OCI-LY7 (cell line): ENCODE measurements at regions not wholly inside any gene's neighbourhood (a gene's known extent, or its start where the extent isn't known, plus 50 kb on each side); places are given as distances from the start of the nearest gene placed in this dataset.

Source experiments
- BruUV-seq: library from RNA; stranded (reverse); fragments of 400-500 nt; replicated peaks from 2 replicates; lab custom pipeline; 2021; lab: Mats Ljungman, UMichigan
- CTCF ChIA-PET: fragments of 300-600 bp; sonication (Branson Sonifier 250); formaldehyde crosslinking; loops from one replicate; lab custom pipeline; 2022; ENCODE audit warnings: antibody characterized with exemption; ENCODE audit not compliant: unreplicated experiment; lab: Charles Lee
- POLR2A ChIA-PET: fragments of 300-600 bp; sonication (Branson Sonifier 250); formaldehyde crosslinking; loops from one replicate; lab custom pipeline; 2022; ENCODE audit warnings: antibody characterized with exemption; lab: Charles Lee
- DNase-seq: peaks from one replicate; pipeline ENCODE4 v3.0.0-alpha.2; 2015; ENCODE audit warnings: low spot score
- H2AFZ ChIP-seq: fragments of 200-600 bp; sonication (generic), shearing (Covaris generic); 2 replicates; pipeline ENCODE4 v1.6.1; 2014; ENCODE audit warnings: mild to moderate bottlenecking, antibody characterized with exemption, low read length, moderate library complexity
- H3K27ac ChIP-seq: fragments of 200-600 bp; sonication (generic); 2 replicates; pipeline ENCODE4 v1.5.1; 2014; ENCODE audit warnings: mixed run types, low read depth, mild to moderate bottlenecking, moderate library complexity, low read length, inconsistent platforms; ENCODE audit not compliant: poor library complexity, severe bottlenecking
- H3K36me3 ChIP-seq: fragments of 200-600 bp; sonication (generic); 2 replicates; pipeline ENCODE4 v1.6.1; 2014; ENCODE audit warnings: mild to moderate bottlenecking, antibody characterized with exemption, low read length, moderate library complexity, mixed read lengths; ENCODE audit not compliant: insufficient read depth
- H3K4me1 ChIP-seq: fragments of 200-600 bp; sonication (generic); 2 replicates; pipeline ENCODE4 v1.5.1; 2014; ENCODE audit warnings: mild to moderate bottlenecking, low read length; ENCODE audit not compliant: insufficient read depth, poor library complexity, severe bottlenecking
- H3K4me2 ChIP-seq: fragments of 200-600 bp; sonication (generic); 2 replicates; pipeline ENCODE4 v1.6.1; 2014; ENCODE audit warnings: mild to moderate bottlenecking, low read length
- H3K4me3 ChIP-seq: fragments of 200-600 bp; sonication (generic); 2 replicates; pipeline ENCODE4 v1.5.1; 2014; ENCODE audit warnings: mild to moderate bottlenecking, low read depth, low read length; ENCODE audit not compliant: poor library complexity, severe bottlenecking
- H3K79me2 ChIP-seq: fragments of 200-600 bp; sonication (generic); 2 replicates; pipeline ENCODE4 v1.6.1; 2016; ENCODE audit warnings: low read depth, mild to moderate bottlenecking, low read length, moderate library complexity, mixed read lengths; ENCODE audit not compliant: insufficient read depth
- H3K9me2 ChIP-seq: fragments of 200-600 bp; sonication (generic); 2 replicates; pipeline ENCODE4 v1.6.1; 2016; ENCODE audit warnings: mild to moderate bottlenecking, low read length, mixed read lengths; ENCODE audit not compliant: insufficient read depth
- H3K9me3 ChIP-seq: fragments of 200-600 bp; sonication (generic); 2 replicates; pipeline ENCODE4 v1.6.1; 2014; ENCODE audit warnings: mild to moderate bottlenecking, mixed run types, low read length, mixed read lengths
- H4K20me1 ChIP-seq: fragments of 200-600 bp; sonication (generic); 2 replicates; pipeline ENCODE4 v1.6.1; 2014; ENCODE audit warnings: mild to moderate bottlenecking, antibody characterized with exemption, low read length, moderate library complexity, mixed read lengths; ENCODE audit not compliant: insufficient read depth
- EZH2phosphoT487 ChIP-seq: fragments of 200-600 bp; sonication (generic); IDR thresholded peaks from 2 replicates; pipeline ENCODE4 v1.6.1; 2018; ENCODE audit warnings: low read depth, borderline replicate concordance, mild to moderate bottlenecking, mixed run types, antibody characterized with exemption, low read length, moderate library complexity, mixed read lengths
- intact Hi-C: fragments of 100-400 bp; cut with micrococcal nuclease; formaldehyde crosslinking; loops from one replicate; pipeline ENCODE4 v1.10.0; 2022; ENCODE audit not compliant: unreplicated experiment
- TF ChIP-seq, protein P1 (sequence below): fragments of 200-600 bp; sonication (generic); conservative IDR thresholded peaks from 2 replicates; pipeline ENCODE4 v1.5.1; 2014; ENCODE audit warnings: mild to moderate bottlenecking, antibody characterized with exemption, low read length, moderate library complexity, mixed read lengths

DNA sequence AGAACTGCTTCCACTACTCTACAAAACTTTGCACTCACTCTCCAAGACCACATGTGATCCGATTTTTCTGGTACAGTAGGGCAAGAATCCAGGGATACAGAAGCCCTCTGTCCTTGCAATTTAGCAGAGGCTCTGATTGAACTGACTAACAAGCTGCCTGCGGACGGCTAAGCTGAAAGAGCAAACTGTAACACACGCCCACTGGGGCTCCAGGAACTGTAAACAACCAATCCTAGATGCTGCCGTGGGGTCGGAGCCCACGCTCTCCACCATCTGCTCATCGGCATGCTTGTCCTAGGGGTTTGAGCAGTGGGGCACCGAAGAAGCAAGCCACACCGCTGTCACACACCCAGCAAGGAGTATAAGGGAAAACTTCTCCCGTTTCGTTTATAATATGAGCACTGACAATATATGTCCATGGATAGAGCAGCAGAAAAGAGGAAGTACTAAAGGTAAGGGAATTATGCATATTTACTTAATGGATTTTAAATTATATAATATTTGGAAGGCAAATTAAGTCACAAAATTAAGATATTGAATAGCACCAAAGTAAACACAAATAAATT is 634.4 kb upstream of the POT1 start:
- Histone ChIP-seq H3K9me2 (no peaks in the 10 kb centered on the region), H3K9me3 (no peaks in the 10 kb centered on the region), H3K4me2 (no peak overlapping the region), H2AFZ (no peak overlapping the region), H3K27ac (no peak overlapping the region), H3K79me2 (no peaks in the 10 kb centered on the region), H3K36me3 (no peaks in the 10 kb centered on the region), H3K4me1 (no peaks in the 10 kb centered on the region), H4K20me1 (no peaks in the 10 kb centered on the region), H3K4me3 (no peak overlapping the region)
- no TSS peak for BruUV-seq
- ChIA-PET CTCF (no interaction called here), POLR2A (no interaction called here)
- TF ChIP-seq EZH2phosphoT487, result no peak
- TF ChIP-seq, protein P1, sequence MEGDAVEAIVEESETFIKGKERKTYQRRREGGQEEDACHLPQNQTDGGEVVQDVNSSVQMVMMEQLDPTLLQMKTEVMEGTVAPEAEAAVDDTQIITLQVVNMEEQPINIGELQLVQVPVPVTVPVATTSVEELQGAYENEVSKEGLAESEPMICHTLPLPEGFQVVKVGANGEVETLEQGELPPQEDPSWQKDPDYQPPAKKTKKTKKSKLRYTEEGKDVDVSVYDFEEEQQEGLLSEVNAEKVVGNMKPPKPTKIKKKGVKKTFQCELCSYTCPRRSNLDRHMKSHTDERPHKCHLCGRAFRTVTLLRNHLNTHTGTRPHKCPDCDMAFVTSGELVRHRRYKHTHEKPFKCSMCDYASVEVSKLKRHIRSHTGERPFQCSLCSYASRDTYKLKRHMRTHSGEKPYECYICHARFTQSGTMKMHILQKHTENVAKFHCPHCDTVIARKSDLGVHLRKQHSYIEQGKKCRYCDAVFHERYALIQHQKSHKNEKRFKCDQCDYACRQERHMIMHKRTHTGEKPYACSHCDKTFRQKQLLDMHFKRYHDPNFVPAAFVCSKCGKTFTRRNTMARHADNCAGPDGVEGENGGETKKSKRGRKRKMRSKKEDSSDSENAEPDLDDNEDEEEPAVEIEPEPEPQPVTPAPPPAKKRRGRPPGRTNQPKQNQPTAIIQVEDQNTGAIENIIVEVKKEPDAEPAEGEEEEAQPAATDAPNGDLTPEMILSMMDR, result no peak
- DNase-seq, result no peak
- intact Hi-C loops, result no loop called here

DNA sequence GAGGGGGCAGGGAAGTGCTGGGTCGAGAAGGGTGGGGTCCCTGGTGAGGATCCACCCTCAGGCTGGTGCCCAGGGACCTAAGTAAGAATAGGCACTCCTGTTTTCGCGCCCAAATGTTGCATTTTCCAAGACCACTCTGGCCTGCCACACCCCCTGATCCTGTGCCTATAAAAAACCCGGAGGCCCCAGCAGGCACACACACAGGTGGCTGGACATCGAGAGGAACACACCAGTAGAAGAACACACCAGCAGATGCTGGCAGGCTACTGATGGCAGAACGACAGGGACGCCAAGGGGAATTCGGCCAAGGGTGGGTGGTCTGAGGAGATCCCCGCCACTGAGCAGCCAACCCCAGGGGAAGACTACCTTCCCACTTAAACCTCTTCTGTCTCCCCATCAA is 633.9 kb upstream of the POT1 start:
- H3K9me3 ChIP-seq, result no peaks in the 10 kb centered on the region
- TF ChIP-seq, protein P1, result no peak
- TF ChIP-seq EZH2phosphoT487, result no peak

DNA sequence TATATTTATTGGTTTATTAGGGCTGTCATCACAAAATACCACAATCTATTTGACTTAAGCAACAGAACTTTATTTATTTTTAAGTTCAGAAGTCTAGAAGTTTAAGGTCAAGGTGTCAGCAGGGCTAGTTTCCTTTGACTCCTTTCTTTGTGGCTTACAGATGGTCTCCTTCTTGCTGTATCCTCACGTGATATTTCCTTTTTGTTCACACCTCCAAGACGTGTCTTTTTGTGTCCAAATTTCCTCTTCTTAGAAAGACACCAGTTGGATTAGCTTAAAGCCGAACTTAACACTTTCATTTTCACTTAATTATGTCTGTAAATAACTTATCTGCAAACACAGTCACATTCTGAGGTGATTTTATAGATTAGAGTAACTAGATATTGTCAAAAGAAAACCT is 631.4 kb upstream of the POT1 start:
- Histone ChIP-seq H3K27ac (no peak overlapping the region), H3K9me3 (no peaks in the 10 kb centered on the region), H2AFZ (no peak overlapping the region), H3K4me1 (no peaks in the 10 kb centered on the region), H3K36me3 (no peaks in the 10 kb centered on the region), H3K9me2 (no peaks in the 10 kb centered on the region), H3K4me2 (no peak overlapping the region), H3K4me3 (no peak overlapping the region), H3K79me2 (no peaks in the 10 kb centered on the region), H4K20me1 (no peaks in the 10 kb centered on the region)
- BruUV-seq, result no TSS peak
- POLR2A ChIA-PET, result no interaction called here
- DNase-seq, result no peak
- CTCF ChIA-PET, result no interaction called here
- intact Hi-C loops, result no loop called here
- no peak for TF ChIP-seq EZH2phosphoT487
- TF ChIP-seq, protein P1, result no peak

More for the DNA sequence above, 633.9 kb upstream of the POT1 start:
- H2AFZ ChIP-seq, result no peak overlapping the region
- no peaks in the 10 kb centered on the region for H3K4me1 ChIP-seq
- no peak for DNase-seq
- H3K4me3 ChIP-seq, result no peak overlapping the region
- no peak overlapping the region for H3K27ac ChIP-seq
- ChIA-PET POLR2A (no interaction called here), CTCF (no interaction called here)
- H3K9me2 ChIP-seq, result no peaks in the 10 kb centered on the region
- no peaks in the 10 kb centered on the region for H3K79me2 ChIP-seq
- no peak overlapping the region for H3K4me2 ChIP-seq
- no TSS peak for BruUV-seq
- intact Hi-C loops, result no loop called here
- H4K20me1 ChIP-seq, result no peaks in the 10 kb centered on the region
- H3K36me3 ChIP-seq, result no peaks in the 10 kb centered on the region
